Myocyte (in vitro differentiated cells): ENCODE measurements at regions not wholly inside any gene's neighbourhood (a gene's known extent, or its start where the extent isn't known, plus 50 kb on each side); places are given as distances from the start of the nearest gene placed in this dataset.
A peak's percentile ranks its signal among the peaks of the same experiment; 100 is the strongest.

ENCODE experiments used
- DNase-seq: peaks from one replicate; pipeline ENCODE4 v3.0.0-alpha.2; 2012; ENCODE audit warnings: low read depth

GRCh38 chr21:27838573-27838972 is 871.7 kb upstream of the ADAMTS5 start:
- no peak for DNase-seq

GRCh38 chr21:27837936-27838335 is 871.0 kb upstream of the ADAMTS5 start:
- peak; percentile 22 for DNase-seq

- DNase-seq = no peak
Observed at GRCh38 chr21:27833298-27833697, 866.4 kb upstream of the ADAMTS5 start.

GRCh38 chr21:27831816-27832569 is 865.1 kb upstream of the ADAMTS5 start:
- no peak for DNase-seq

GRCh38 chr21:27831177-27831576 is 864.3 kb upstream of the ADAMTS5 start:
- DNase-seq = no peak

- no peak for DNase-seq
Observed at GRCh38 chr21:27827972-27828371, 861.1 kb upstream of the ADAMTS5 start.

- no peak for DNase-seq
Observed at GRCh38 chr21:27825035-27825434, 858.1 kb upstream of the ADAMTS5 start.

GRCh38 chr21:27823652-27824201 is 856.8 kb upstream of the ADAMTS5 start:
- no peak for DNase-seq

GRCh38 chr21:27820342-27820741 is 853.5 kb upstream of the ADAMTS5 start:
- no peak for DNase-seq

- no peak for DNase-seq
Observed at GRCh38 chr21:27819299-27819698, 852.4 kb upstream of the ADAMTS5 start.

- peak; percentile 18 for DNase-seq
Observed at GRCh38 chr21:27818847-27819246, 852.0 kb upstream of the ADAMTS5 start.

GRCh38 chr21:27817902-27818623 is 851.2 kb upstream of the ADAMTS5 start:
- DNase-seq = peak; percentile 28

- no peak for DNase-seq
Observed at GRCh38 chr21:27817074-27817473, 850.2 kb upstream of the ADAMTS5 start.

GRCh38 chr21:27816301-27816700 is 849.4 kb upstream of the ADAMTS5 start:
- no peak for DNase-seq

- no peak for DNase-seq
Observed at GRCh38 chr21:27814226-27814625, 847.3 kb upstream of the ADAMTS5 start.

- DNase-seq = peak; percentile 33
Observed at GRCh38 chr21:27813750-27814149, 846.9 kb upstream of the ADAMTS5 start.

- DNase-seq = no peak
Observed at GRCh38 chr21:27813344-27813743, 846.5 kb upstream of the ADAMTS5 start.

GRCh38 chr21:27812279-27812678 is 845.4 kb upstream of the ADAMTS5 start:
- no peak for DNase-seq

- no peak for DNase-seq
Observed at GRCh38 chr21:27808923-27809322, 842.0 kb upstream of the ADAMTS5 start.

- no peak for DNase-seq
Observed at GRCh38 chr21:27807596-27807995, 840.7 kb upstream of the ADAMTS5 start.

GRCh38 chr21:27806281-27806680 is 839.4 kb upstream of the ADAMTS5 start:
- DNase-seq = no peak

- no peak for DNase-seq
Observed at GRCh38 chr21:27805696-27806095, 838.8 kb upstream of the ADAMTS5 start.

GRCh38 chr21:27804515-27804914 is 837.6 kb upstream of the ADAMTS5 start:
- DNase-seq = peak; percentile 52
